H1 (cell line): ENCODE measurements at regions not wholly inside any gene's neighbourhood (a gene's known extent, or its start where the extent isn't known, plus 50 kb on each side); places are given as distances from the start of the nearest gene placed in this dataset.

Source experiments
- CTCF ChIA-PET: fragments of 300-600 bp; sonication (Branson Sonifier 250); formaldehyde crosslinking; loops from one replicate; lab custom pipeline; 2021; ENCODE audit not compliant: partially characterized antibody; lab: Charles Lee
- POLR2A ChIA-PET: fragments of 300-600 bp; sonication (Branson Sonifier 250); formaldehyde crosslinking; loops from one replicate; lab custom pipeline; 2021; ENCODE audit warnings: inconsistent platforms; ENCODE audit not compliant: partially characterized antibody; lab: Charles Lee
- DNase-seq, 2 experiments: peaks; one replicate each; pipeline versions ENCODE4 v3.0.0 to v3.0.0-alpha.2; 2010 to 2022; ENCODE audit warnings: low spot score in 2 of 2, low read depth in 1 of 2, mixed read lengths in 1 of 2
- FAIRE-seq: peaks from 2 replicates; lab custom pipeline; 2011; peaks lifted over from hg19 to GRCh38; lab: Jason Lieb, UNC
- H2AFZ ChIP-seq: 2 replicates; pipeline ENCODE4 v1.8.1; 2012; ENCODE audit warnings: low read length, inconsistent platforms
- H2AK5ac ChIP-seq: 2 replicates; pipeline ENCODE4 v1.6.1; 2013; ENCODE audit warnings: low read depth, low read length
- H2BK120ac ChIP-seq: replicated peaks from 2 replicates; pipeline ENCODE3; 2013; ENCODE audit warnings: low read depth, low read length, inconsistent platforms
- H2BK12ac ChIP-seq: 2 replicates; pipeline ENCODE4 v1.6.1; 2013; ENCODE audit warnings: low read depth, low read length
- H2BK15ac ChIP-seq: 2 replicates; pipeline ENCODE4 v1.6.1; 2013; ENCODE audit warnings: low read length
- H2BK20ac ChIP-seq: 2 replicates; pipeline ENCODE4 v1.6.1; 2013; ENCODE audit warnings: low read length
- H2BK5ac ChIP-seq: 2 replicates; pipeline ENCODE4 v1.6.1; 2013; ENCODE audit warnings: low read depth, low read length
- H3K14ac ChIP-seq: 2 replicates; pipeline ENCODE4 v1.6.1; 2013; ENCODE audit warnings: inconsistent platforms; ENCODE audit not compliant: insufficient read length
- H3K18ac ChIP-seq: 2 replicates; pipeline ENCODE4 v1.6.1; 2013; ENCODE audit warnings: low read length; ENCODE audit errors: extremely low read depth
- H3K23ac ChIP-seq: 2 replicates; pipeline ENCODE4 v1.6.1; 2013; ENCODE audit warnings: inconsistent platforms; ENCODE audit not compliant: insufficient read length
- H3K23me2 ChIP-seq: 2 replicates; pipeline ENCODE4 v1.6.1; 2013; ENCODE audit warnings: low read depth, low read length
- H3K27ac ChIP-seq: 2 replicates; pipeline ENCODE4 v1.6.1; 2011; ENCODE audit warnings: low read depth, low read length, inconsistent platforms
- H3K27me3 ChIP-seq, 4 experiments: replicated peaks in 1 of 4; 1 replicate in 1 of 4; 2 replicates in 3 of 4; pipeline versions ENCODE4 v1.6.1 to v1.8.1; 2011 to 2013; ENCODE audit warnings: low read length in 3 of 4, mild to moderate bottlenecking in 3 of 4, inconsistent platforms in 2 of 4, mixed read lengths in 2 of 4, moderate library complexity in 1 of 4; ENCODE audit not compliant: control insufficient read depth in 3 of 4, insufficient read depth in 3 of 4; ENCODE audit errors: extremely low read depth in 1 of 4
- H3K36me3 ChIP-seq, 4 experiments: 2 replicates each; pipeline versions ENCODE4 v1.6.1 to v1.8.1; 2011 to 2013; ENCODE audit warnings: mild to moderate bottlenecking in 4 of 4, low read length in 3 of 4, moderate library complexity in 2 of 4, control low read depth in 1 of 4, inconsistent platforms in 1 of 4; ENCODE audit not compliant: insufficient read depth in 4 of 4, control insufficient read depth in 2 of 4
- H3K4ac ChIP-seq: replicated peaks from 2 replicates; pipeline ENCODE3; 2013; ENCODE audit warnings: low read length, low read depth, mixed read lengths, inconsistent platforms; ENCODE audit not compliant: insufficient read length
- H3K4me1 ChIP-seq, 4 experiments: replicated peaks in 1 of 4; 1 replicate in 1 of 4; 2 replicates in 3 of 4; pipeline versions ENCODE4 v1.6.1 to v1.8.1; 2011 to 2013; ENCODE audit warnings: low read length in 3 of 4, inconsistent platforms in 2 of 4, mixed read lengths in 1 of 4; ENCODE audit not compliant: insufficient read depth in 4 of 4, control insufficient read depth in 3 of 4
- H3K4me2 ChIP-seq, 2 experiments: 2 replicates each; pipeline versions ENCODE4 v1.6.1 to v1.8.1; 2011 to 2013; ENCODE audit warnings: low read depth in 2 of 2, low read length in 2 of 2, control low read depth in 1 of 2, inconsistent platforms in 1 of 2, mild to moderate bottlenecking in 1 of 2; ENCODE audit not compliant: insufficient read depth in 1 of 2
- H3K4me3 ChIP-seq, 4 experiments: fragments of 200-600, 300-600 bp in 1 of 4; sonication (generic), shearing (Covaris generic), sonication (Bioruptor Twin) in 1 of 4; 2 replicates each; pipeline versions ENCODE4 v1.5.1 to v1.8.1; 2011 to 2016; ENCODE audit warnings: low read length in 4 of 4, low read depth in 3 of 4, control low read depth in 2 of 4, inconsistent platforms in 2 of 4, mild to moderate bottlenecking in 2 of 4, mixed read lengths in 1 of 4, moderate library complexity in 1 of 4; ENCODE audit not compliant: insufficient read depth in 2 of 4; ENCODE audit errors: extremely low read depth in 1 of 4
- H3K56ac ChIP-seq: replicated peaks from 2 replicates; pipeline ENCODE3; 2013; ENCODE audit warnings: low read depth, mild to moderate bottlenecking, mixed read lengths, low read length, inconsistent platforms; ENCODE audit not compliant: insufficient read length
- H3K79me1 ChIP-seq: 2 replicates; pipeline ENCODE4 v1.6.1; 2013; ENCODE audit warnings: low read depth, low read length, control low read depth
- H3K79me2 ChIP-seq, 2 experiments: 2 replicates each; pipeline versions ENCODE4 v1.6.1 to v1.8.1; 2012 to 2013; ENCODE audit warnings: low read length in 2 of 2, mild to moderate bottlenecking in 2 of 2, inconsistent platforms in 1 of 2; ENCODE audit not compliant: insufficient read depth in 2 of 2, control insufficient read depth in 1 of 2
- H3K9ac ChIP-seq, 4 experiments: replicated peaks in 1 of 4; 1 replicate in 1 of 4; 2 replicates in 3 of 4; pipeline versions ENCODE4 v1.6.1 to v1.8.1; 2011 to 2013; ENCODE audit warnings: low read depth in 3 of 4, low read length in 3 of 4, control low read depth in 2 of 4, mild to moderate bottlenecking in 2 of 4, moderate library complexity in 2 of 4, inconsistent platforms in 1 of 4; ENCODE audit errors: extremely low read depth in 1 of 4
- H3K9me3 ChIP-seq, 2 experiments: 2 replicates each; pipeline versions ENCODE4 v1.6.1 to v1.8.1; 2012 to 2013; ENCODE audit warnings: mild to moderate bottlenecking in 2 of 2, moderate library complexity in 2 of 2, control low read depth in 1 of 2, inconsistent platforms in 1 of 2, low read depth in 1 of 2, low read length in 1 of 2, mixed read lengths in 1 of 2; ENCODE audit not compliant: insufficient read depth in 2 of 2
- H4K20me1 ChIP-seq, 2 experiments: replicated peaks in 1 of 2; 2 replicates each; pipeline versions ENCODE3 to v1.8.1; 2011 to 2013; ENCODE audit warnings: inconsistent platforms in 2 of 2, low read length in 2 of 2, mild to moderate bottlenecking in 1 of 2; ENCODE audit not compliant: insufficient read depth in 2 of 2, control insufficient read depth in 1 of 2
- H4K5ac ChIP-seq: 2 replicates; pipeline ENCODE4 v1.6.1; 2013; ENCODE audit warnings: low read length, low read depth, mixed read lengths, inconsistent platforms; ENCODE audit not compliant: insufficient read length
- H4K8ac ChIP-seq: 2 replicates; pipeline ENCODE4 v1.8.0; 2013; ENCODE audit warnings: mild to moderate bottlenecking, moderate library complexity, low read length, inconsistent platforms; ENCODE audit not compliant: insufficient read depth; ENCODE audit errors: extremely low read depth
- H4K91ac ChIP-seq: replicated peaks from 2 replicates; pipeline ENCODE3; 2013; ENCODE audit warnings: low read length, mixed read lengths, inconsistent platforms; ENCODE audit not compliant: insufficient read length
- JUND ChIP-seq: IDR thresholded peaks from 2 replicates; pipeline ENCODE4 v1.6.1; 2011; ENCODE audit warnings: mild to moderate bottlenecking, improper control_type of control experiment, low read length
- NANOG ChIP-seq: IDR thresholded peaks from 2 replicates; pipeline ENCODE4 v1.6.1; 2011; ENCODE audit warnings: low read length, low read depth, mild to moderate bottlenecking, inconsistent platforms; ENCODE audit not compliant: insufficient read depth, poor library complexity, severe bottlenecking
- RAD21 ChIP-seq, 2 experiments: IDR thresholded peaks in 1 of 2; conservative IDR thresholded peaks in 1 of 2; 2 replicates each; pipeline ENCODE4 v1.6.1; 2011; ENCODE audit warnings: low read depth in 2 of 2, low read length in 2 of 2, improper control_type of control experiment in 1 of 2, inconsistent platforms in 1 of 2, mild to moderate bottlenecking in 1 of 2, moderate library complexity in 1 of 2
- RBBP5 ChIP-seq: IDR thresholded peaks from 2 replicates; pipeline ENCODE4 v1.7.1; 2012; ENCODE audit warnings: low read depth, mild to moderate bottlenecking, inconsistent platforms, low read length, moderate library complexity, borderline replicate concordance
- RXRA ChIP-seq: IDR thresholded peaks from 2 replicates; pipeline ENCODE4 v1.6.1; 2011; ENCODE audit warnings: low read depth, mild to moderate bottlenecking, low read length, moderate library complexity; ENCODE audit not compliant: insufficient read depth
- SAP30 ChIP-seq: fragments of 300-600 bp; sonication (generic); IDR thresholded peaks from 2 replicates; pipeline ENCODE4 v1.7.1; 2012; ENCODE audit warnings: low read length, moderate library complexity, mild to moderate bottlenecking, inconsistent platforms; ENCODE audit not compliant: insufficient read depth, insufficient replicate concordance
- TEAD4 ChIP-seq: IDR thresholded peaks from 2 replicates; pipeline ENCODE4 v1.6.1; 2012; ENCODE audit warnings: low read depth, low read length, inconsistent platforms, mixed read lengths
- WGBS, 2 experiments: shearing (Covaris generic) in 1 of 2; methylation state at CpG; one replicate each; pipeline versions ENCODE4 v1.1.6 to v1.1.7; 2013 to 2015; ENCODE audit warnings: low lambda C conversion rate in 2 of 2, mixed read lengths in 2 of 2, inconsistent platforms in 1 of 2, low coverage in 1 of 2, missing lambda C conversion rate in 1 of 2; ENCODE audit not compliant: insufficient replicate concordance in 2 of 2, insufficient coverage in 1 of 2, insufficient read length in 1 of 2; ENCODE audit errors: extremely low coverage in 1 of 2, missing lambda C conversion rate in 1 of 2; 5-methylcytosine and 5-hydroxymethylcytosine counted together
- TF ChIP-seq, protein P1 (sequence below), 3 experiments: IDR thresholded peaks; 1 replicate in 2 of 3; 2 replicates in 1 of 3; pipeline versions ENCODE4 v1.5.1 to v1.6.1; 2011; ENCODE audit warnings: low read length in 3 of 3, mild to moderate bottlenecking in 3 of 3, inconsistent platforms in 2 of 3, low read depth in 1 of 3, moderate library complexity in 1 of 3; ENCODE audit not compliant: insufficient read depth in 1 of 3; ENCODE audit errors: control extremely low read depth in 1 of 3

DNA sequence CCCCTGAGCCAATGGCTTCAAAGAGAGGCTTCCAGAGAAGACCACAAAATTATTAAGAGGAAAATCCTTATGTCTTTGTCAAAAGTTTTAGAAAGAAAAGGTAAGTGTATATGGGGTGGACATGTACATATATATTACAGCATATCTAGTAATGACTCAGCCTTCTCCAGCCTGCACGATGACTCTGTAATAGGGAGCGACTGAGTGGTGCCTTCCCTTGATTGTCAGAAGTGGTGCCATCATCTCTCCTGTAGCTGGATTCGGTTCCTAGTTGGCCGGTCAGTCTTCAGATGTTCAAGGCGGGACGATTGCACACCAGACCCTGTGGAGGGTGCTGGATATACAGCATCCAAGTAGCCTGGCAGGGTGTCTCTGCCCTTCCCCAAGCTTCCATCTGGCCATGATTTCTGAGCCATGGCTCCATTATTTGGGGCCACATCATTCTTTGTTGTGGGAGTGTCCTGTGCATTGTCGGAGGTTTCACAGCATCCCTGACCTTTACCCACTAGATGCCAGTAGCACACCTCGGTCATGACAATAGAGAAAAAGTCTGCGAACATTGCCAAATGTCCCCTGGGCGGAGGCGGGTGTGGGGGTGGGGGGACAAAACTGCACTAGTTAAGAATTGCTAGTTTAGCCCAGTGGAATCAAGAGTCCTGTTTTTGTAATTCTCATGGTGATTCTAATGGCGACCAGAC is 206.2 kb upstream of the KAZN start:
- no peak for TF ChIP-seq JUND
- TF ChIP-seq RAD21 (IDR thresholded peaks at IDR 0.05 in 1 of 2, conservative IDR thresholded peaks at IDR 0.05 in 1 of 2; ENCODE audit: low read depth in 2 of 2, low read length in 2 of 2), result peak in 1 of 2 experiments; percentile 36; a peak in 2 of 4 replicates
- TF ChIP-seq TEAD4, result no peak
- TF ChIP-seq NANOG, result no peak
- TF ChIP-seq, protein P1, sequence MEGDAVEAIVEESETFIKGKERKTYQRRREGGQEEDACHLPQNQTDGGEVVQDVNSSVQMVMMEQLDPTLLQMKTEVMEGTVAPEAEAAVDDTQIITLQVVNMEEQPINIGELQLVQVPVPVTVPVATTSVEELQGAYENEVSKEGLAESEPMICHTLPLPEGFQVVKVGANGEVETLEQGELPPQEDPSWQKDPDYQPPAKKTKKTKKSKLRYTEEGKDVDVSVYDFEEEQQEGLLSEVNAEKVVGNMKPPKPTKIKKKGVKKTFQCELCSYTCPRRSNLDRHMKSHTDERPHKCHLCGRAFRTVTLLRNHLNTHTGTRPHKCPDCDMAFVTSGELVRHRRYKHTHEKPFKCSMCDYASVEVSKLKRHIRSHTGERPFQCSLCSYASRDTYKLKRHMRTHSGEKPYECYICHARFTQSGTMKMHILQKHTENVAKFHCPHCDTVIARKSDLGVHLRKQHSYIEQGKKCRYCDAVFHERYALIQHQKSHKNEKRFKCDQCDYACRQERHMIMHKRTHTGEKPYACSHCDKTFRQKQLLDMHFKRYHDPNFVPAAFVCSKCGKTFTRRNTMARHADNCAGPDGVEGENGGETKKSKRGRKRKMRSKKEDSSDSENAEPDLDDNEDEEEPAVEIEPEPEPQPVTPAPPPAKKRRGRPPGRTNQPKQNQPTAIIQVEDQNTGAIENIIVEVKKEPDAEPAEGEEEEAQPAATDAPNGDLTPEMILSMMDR (IDR thresholded peaks at IDR 0.05; ENCODE audit: control extremely low read depth in 1 of 3, insufficient read depth in 1 of 3, low read depth in 1 of 3, low read length in 3 of 3), result 0 out of 4 replicates have a peak, but pooled peaks of 1 of the 3 experiments have one; percentile 1
- no peak for TF ChIP-seq SAP30
- no peak for TF ChIP-seq RXRA
- TF ChIP-seq RBBP5, result no peak
- Histone ChIP-seq H3K9ac (no peak overlapping the region), H2AK5ac (no peak overlapping the region), H2BK120ac (no peak overlapping the region), H3K27ac (no peak overlapping the region), H3K23me2 (no peaks in the 10 kb centered on the region), H3K36me3 (no peaks in the 10 kb centered on the region), H3K56ac (no peak overlapping the region), H2BK15ac (0 out of 2 replicates have a peak overlapping the region, but pooled peaks have one; percentile 72), H4K8ac (no peak overlapping the region), H3K4me1 (no peaks in the 10 kb centered on the region), H3K79me1 (no peaks in the 10 kb centered on the region), H4K5ac (no peak overlapping the region), H3K9me3 (peaks cover 4 to 6% of the 10 kb centered on the region in 2 experiments; a peak in 2 of 4 replicates), H3K27me3 (no peaks in the 10 kb centered on the region), H2BK12ac (no peak overlapping the region), H3K4ac (no peak overlapping the region), H4K91ac (no peak overlapping the region), H3K14ac (no peak overlapping the region), H3K4me2 (no peak overlapping the region), H3K23ac (no peak overlapping the region), H3K18ac (no peak overlapping the region), H2BK20ac (no peak overlapping the region), H3K4me3 (no peak overlapping the region), H2BK5ac (no peak overlapping the region), H3K79me2 (no peaks in the 10 kb centered on the region), H4K20me1 (no peaks in the 10 kb centered on the region), H2AFZ (no peak overlapping the region)
- ChIA-PET POLR2A (no interaction called here), CTCF (no interaction called here)
- FAIRE-seq (no peak), DNase-seq (no peak)
- 92% methylated on average over 12 of the region's 12 CpGs; no CpG with 5 or more reads in 1 of the 2 experiments for WGBS, 2 experiments
